ENCODE measurements at regions not wholly inside any gene's neighbourhood (a gene's known extent, or its start where the extent isn't known, plus 50 kb on each side); places are given as distances from the start of the nearest gene placed in this dataset.

DNA sequence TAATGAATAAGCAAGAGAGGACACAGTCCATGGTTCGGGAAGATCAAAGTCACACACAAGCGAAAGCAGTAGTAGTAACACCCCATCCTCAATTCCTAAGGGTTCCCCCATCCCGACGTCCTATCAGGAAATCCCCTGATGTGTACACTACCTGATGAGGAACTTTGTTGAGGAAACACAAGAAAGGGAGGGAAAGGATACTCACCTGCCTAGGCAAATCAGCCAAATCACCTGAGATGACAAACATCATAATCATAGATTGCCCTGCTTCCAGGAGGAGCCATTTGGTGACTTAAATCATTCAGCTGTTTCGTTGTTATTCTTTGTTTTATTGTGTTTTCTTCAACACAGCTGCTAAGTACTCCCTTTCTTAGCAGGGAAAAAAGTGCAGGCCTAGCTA lies 55.5 kb upstream of the SPOPL start:
- TF ChIP-seq, protein P1, sequence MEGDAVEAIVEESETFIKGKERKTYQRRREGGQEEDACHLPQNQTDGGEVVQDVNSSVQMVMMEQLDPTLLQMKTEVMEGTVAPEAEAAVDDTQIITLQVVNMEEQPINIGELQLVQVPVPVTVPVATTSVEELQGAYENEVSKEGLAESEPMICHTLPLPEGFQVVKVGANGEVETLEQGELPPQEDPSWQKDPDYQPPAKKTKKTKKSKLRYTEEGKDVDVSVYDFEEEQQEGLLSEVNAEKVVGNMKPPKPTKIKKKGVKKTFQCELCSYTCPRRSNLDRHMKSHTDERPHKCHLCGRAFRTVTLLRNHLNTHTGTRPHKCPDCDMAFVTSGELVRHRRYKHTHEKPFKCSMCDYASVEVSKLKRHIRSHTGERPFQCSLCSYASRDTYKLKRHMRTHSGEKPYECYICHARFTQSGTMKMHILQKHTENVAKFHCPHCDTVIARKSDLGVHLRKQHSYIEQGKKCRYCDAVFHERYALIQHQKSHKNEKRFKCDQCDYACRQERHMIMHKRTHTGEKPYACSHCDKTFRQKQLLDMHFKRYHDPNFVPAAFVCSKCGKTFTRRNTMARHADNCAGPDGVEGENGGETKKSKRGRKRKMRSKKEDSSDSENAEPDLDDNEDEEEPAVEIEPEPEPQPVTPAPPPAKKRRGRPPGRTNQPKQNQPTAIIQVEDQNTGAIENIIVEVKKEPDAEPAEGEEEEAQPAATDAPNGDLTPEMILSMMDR (IDR thresholded peaks at IDR 0.05), result no peak
- no peak for TF ChIP-seq RAD21 (conservative IDR thresholded peaks at IDR 0.05 in 1 of 2, IDR thresholded peaks at IDR 0.05 in 1 of 2)

All from A549 (cell line).